Gastrocnemius medialis (tissue), 4 donors: ENCODE measurements at regions not wholly inside any gene's neighbourhood (a gene's known extent, or its start where the extent isn't known, plus 50 kb on each side); places are given as distances from the start of the nearest gene placed in this dataset.

ENCODE experiments used
- ATAC-seq, 2 donors: fragments of 150-250 bp; one replicate each; pipeline ENCODE4 v1.9.1; 2016
- DNase-seq, 2 donors: peaks; one replicate each; pipeline ENCODE4 v3.0.0-alpha.2; 2019
- H3K27ac ChIP-seq, 4 donors: fragments of 200-600 bp; sonication (generic); 1 replicate in 1 of 4; 2 replicates in 3 of 4; pipeline ENCODE4 v1.5.1; 2016 to 2018; ENCODE audit warnings: mild to moderate bottlenecking in 2 of 4, moderate library complexity in 1 of 4
- H3K27me3 ChIP-seq, 3 donors: fragments of 200-600 bp; sonication (generic) in 2 of 3; 1 replicate in 1 of 3; 2 replicates in 2 of 3; pipeline versions ENCODE4 v1.5.1 to v1.6.0; 2016 to 2019; ENCODE audit warnings: mild to moderate bottlenecking in 1 of 3, moderate library complexity in 1 of 3
- H3K36me3 ChIP-seq, 2 donors: fragments of 200-600 bp; sonication (generic) in 1 of 2; one replicate each; pipeline ENCODE4 v1.5.1; 2017 to 2018
- H3K4me1 ChIP-seq, 2 donors: fragments of 200-600 bp; sonication (generic) in 1 of 2; one replicate each; pipeline ENCODE4 v1.5.1; 2016 to 2017; ENCODE audit warnings: mild to moderate bottlenecking in 2 of 2
- H3K4me3 ChIP-seq, 4 donors: fragments of 200-600 bp; sonication (generic) in 3 of 4; 1 replicate in 1 of 4; 2 replicates in 3 of 4; pipeline ENCODE4 v1.5.1; 2016 to 2019; ENCODE audit warnings: mild to moderate bottlenecking in 2 of 4
- H3K9me3 ChIP-seq, 3 donors: fragments of 200-600 bp; sonication (generic) in 2 of 3; 1 replicate in 1 of 3; 2 replicates in 2 of 3; pipeline ENCODE4 v1.5.1; 2016 to 2019
- POLR2A ChIP-seq, 2 donors: fragments of 450-650 bp; IDR thresholded peaks; one replicate each; pipeline ENCODE4 v1.6.1; 2017; ENCODE audit warnings: antibody characterized with exemption in 2 of 2, mild to moderate bottlenecking in 2 of 2, moderate library complexity in 2 of 2
- in situ Hi-C, 4 donors: fragments of 200-750 bp; cut with MboI; loops; one replicate each; pipeline versions ENCODE4 v1.15.0 to v1.8.0; 2017; ENCODE audit warnings: low sequenced_read_pairs in 4 of 4
- intact Hi-C: fragments of 100-400 bp; cut with DNase I; formaldehyde crosslinking; loops from one replicate; pipeline ENCODE4 v1.15.1; 2023; ENCODE audit warnings: low total_unique reads
- TF ChIP-seq, protein P1 (sequence below), 5 experiments: fragments of 450-650 bp in 3 of 5; fragments of 200-600 bp in 2 of 5; sonication (generic) in 2 of 5; IDR thresholded peaks in 4 of 5; conservative IDR thresholded peaks in 1 of 5; 1 replicate in 4 of 5; 2 replicates in 1 of 5; pipeline ENCODE4 v1.5.1; 2016 to 2019; ENCODE audit warnings: antibody characterized with exemption in 5 of 5, mild to moderate bottlenecking in 3 of 5, moderate library complexity in 3 of 5

DNA sequence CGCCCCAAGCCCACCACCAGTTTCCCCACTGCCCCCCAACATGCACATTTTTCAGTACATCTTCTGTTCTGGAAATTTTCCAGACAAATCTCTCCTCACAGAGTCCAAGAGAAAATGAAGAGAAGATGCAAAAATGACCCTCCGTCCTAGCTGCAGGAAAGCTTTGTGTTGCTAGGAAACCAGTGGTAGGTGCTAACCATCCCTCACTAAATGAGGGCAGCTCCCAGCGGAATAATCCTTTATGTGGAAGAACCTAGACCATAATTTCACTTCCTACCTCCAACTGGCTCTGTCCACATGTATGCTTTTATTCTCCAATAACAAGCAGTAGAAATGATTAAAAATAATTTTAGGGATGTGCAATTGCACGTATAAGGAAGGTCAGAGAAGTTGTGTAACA is 311.9 kb upstream of the EPHA4 start:
- no peak for ATAC-seq
- no peaks in the 10 kb centered on the region for H3K4me1 ChIP-seq
- H3K36me3 ChIP-seq = no peaks in the 10 kb centered on the region
- DNase-seq = no peak
- TF ChIP-seq, protein P1, sequence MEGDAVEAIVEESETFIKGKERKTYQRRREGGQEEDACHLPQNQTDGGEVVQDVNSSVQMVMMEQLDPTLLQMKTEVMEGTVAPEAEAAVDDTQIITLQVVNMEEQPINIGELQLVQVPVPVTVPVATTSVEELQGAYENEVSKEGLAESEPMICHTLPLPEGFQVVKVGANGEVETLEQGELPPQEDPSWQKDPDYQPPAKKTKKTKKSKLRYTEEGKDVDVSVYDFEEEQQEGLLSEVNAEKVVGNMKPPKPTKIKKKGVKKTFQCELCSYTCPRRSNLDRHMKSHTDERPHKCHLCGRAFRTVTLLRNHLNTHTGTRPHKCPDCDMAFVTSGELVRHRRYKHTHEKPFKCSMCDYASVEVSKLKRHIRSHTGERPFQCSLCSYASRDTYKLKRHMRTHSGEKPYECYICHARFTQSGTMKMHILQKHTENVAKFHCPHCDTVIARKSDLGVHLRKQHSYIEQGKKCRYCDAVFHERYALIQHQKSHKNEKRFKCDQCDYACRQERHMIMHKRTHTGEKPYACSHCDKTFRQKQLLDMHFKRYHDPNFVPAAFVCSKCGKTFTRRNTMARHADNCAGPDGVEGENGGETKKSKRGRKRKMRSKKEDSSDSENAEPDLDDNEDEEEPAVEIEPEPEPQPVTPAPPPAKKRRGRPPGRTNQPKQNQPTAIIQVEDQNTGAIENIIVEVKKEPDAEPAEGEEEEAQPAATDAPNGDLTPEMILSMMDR (IDR thresholded peaks at IDR 0.05 in 4 of 5, conservative IDR thresholded peaks at IDR 0.05 in 1 of 5) = no peak
- no peak for TF ChIP-seq POLR2A (IDR thresholded peaks at IDR 0.05)
- H3K9me3 ChIP-seq = no peaks in the 10 kb centered on the region
- H3K4me3 ChIP-seq = no peak overlapping the region
- no peaks in the 10 kb centered on the region for H3K27me3 ChIP-seq
- intact Hi-C loops = no loop called here
- in situ Hi-C loops = no loop called here
- no peak overlapping the region for H3K27ac ChIP-seq

DNA sequence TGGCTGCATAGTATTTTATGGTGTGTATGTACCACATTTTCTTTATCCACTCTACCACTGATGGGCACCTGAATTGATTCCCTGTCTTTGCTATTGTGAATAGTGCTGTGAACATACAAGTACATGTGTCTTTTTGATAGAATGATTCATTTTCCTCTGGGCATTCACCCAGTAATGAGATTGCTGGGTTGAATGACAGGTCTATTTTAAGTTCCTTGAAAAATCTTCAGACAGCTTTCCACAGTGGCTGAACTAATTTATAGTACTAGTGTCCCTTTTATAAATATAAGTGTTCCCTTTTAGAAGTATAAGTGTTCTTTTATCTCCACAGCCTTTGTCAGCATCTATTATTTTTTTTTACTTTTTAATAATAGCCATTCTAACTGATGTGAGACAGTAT is 303.9 kb upstream of the EPHA4 start:
- Histone ChIP-seq H3K4me1 (no peaks in the 10 kb centered on the region), H3K36me3 (no peaks in the 10 kb centered on the region), H3K9me3 (no peaks in the 10 kb centered on the region), H3K27me3 (no peaks in the 10 kb centered on the region), H3K4me3 (no peak overlapping the region), H3K27ac (no peak overlapping the region)
- ATAC-seq = no peak
- DNase-seq = no peak
- intact Hi-C loops (no loop called here), in situ Hi-C loops (no loop called here)
- TF ChIP-seq, protein P1 (IDR thresholded peaks at IDR 0.05 in 4 of 5, conservative IDR thresholded peaks at IDR 0.05 in 1 of 5) = no peak
- no peak for TF ChIP-seq POLR2A (IDR thresholded peaks at IDR 0.05)

DNA sequence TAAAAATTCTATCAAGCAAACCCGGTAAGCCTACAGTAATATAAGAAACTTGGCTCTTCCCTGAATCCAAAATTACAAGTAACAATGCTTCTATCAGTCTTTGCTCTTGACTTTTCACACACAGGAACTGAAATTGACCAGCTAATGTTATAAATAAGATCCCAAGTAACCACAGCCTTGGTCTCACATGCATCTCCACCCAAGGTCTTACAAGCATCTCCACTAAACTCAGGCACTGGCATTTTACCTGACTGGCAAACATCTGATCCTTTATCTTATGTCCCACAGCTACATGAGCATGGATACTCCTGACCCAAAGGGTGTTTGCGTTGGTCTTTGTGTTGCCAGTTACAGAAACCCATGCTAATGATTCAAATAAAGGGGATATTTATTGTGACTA is 302.3 kb upstream of the EPHA4 start:
- TF ChIP-seq POLR2A (IDR thresholded peaks at IDR 0.05) = no peak
- in situ Hi-C loops = no loop called here
- intact Hi-C loops = no loop called here
- no peaks in the 10 kb centered on the region for H3K36me3 ChIP-seq
- H3K27me3 ChIP-seq = no peaks in the 10 kb centered on the region
- no peak overlapping the region for H3K4me3 ChIP-seq
- no peaks in the 10 kb centered on the region for H3K4me1 ChIP-seq
- ATAC-seq = no peak
- H3K9me3 ChIP-seq = no peaks in the 10 kb centered on the region
- no peak for DNase-seq
- H3K27ac ChIP-seq = no peak overlapping the region

DNA sequence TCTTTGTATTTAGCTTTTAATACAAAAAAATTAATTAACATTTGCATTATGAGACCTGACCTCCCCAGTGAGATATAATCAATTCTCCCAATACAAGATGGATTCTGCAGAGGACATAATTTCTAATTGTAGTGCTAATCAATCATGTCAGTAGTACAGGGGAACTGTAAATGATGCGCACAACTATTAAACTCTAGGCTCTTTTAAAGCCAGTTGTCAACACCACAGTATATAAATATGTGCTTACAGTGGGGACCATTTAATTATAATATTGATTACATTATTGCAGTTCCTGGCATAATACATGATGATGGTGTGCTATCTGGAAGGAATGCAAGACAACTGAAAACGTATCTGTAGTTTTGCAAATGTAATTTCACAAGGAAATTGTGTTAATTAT is 285.6 kb upstream of the EPHA4 start:
- ATAC-seq = no peak
- Histone ChIP-seq H3K27ac (no peak overlapping the region), H3K36me3 (no peaks in the 10 kb centered on the region), H3K27me3 (no peaks in the 10 kb centered on the region), H3K9me3 (no peaks in the 10 kb centered on the region), H3K4me3 (no peak overlapping the region), H3K4me1 (no peaks in the 10 kb centered on the region)
- DNase-seq = no peak
- TF ChIP-seq POLR2A (IDR thresholded peaks at IDR 0.05) = no peak
- TF ChIP-seq, protein P1 (IDR thresholded peaks at IDR 0.05 in 4 of 5, conservative IDR thresholded peaks at IDR 0.05 in 1 of 5) = no peak
- in situ Hi-C loops (no loop called here), intact Hi-C loops (no loop called here)

DNA sequence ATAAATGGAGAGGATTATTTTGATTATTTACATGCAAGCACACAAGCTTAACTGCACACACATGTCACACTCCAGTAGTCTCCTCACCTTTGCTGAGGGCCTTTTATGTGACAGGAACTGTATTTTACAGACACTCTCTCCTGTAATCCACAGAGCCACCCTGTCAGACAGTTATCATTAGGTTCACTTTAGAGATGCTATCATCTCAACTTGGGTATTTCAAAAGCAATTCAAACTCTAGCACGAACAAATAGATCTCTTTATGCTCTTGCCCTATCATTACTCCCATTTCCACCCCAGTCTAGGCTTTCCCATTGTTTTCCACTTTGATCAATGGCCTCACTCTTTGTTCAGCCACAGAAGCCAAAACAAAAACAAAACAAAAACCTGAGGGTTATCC is 281.2 kb upstream of the EPHA4 start:
- DNase-seq (no peak), ATAC-seq (no peak)
- no peak overlapping the region for H3K27ac ChIP-seq
- no peaks in the 10 kb centered on the region for H3K36me3 ChIP-seq
- intact Hi-C loops (no loop called here), in situ Hi-C loops (no loop called here)
- TF ChIP-seq, protein P1 (IDR thresholded peaks at IDR 0.05 in 4 of 5, conservative IDR thresholded peaks at IDR 0.05 in 1 of 5) = no peak
- no peak for TF ChIP-seq POLR2A (IDR thresholded peaks at IDR 0.05)
- H3K27me3 ChIP-seq = no peaks in the 10 kb centered on the region
- H3K4me3 ChIP-seq = no peak overlapping the region
- H3K9me3 ChIP-seq = no peaks in the 10 kb centered on the region
- no peaks in the 10 kb centered on the region for H3K4me1 ChIP-seq
